ENCODE measurements at regions not wholly inside any gene's neighbourhood (a gene's known extent, or its start where the extent isn't known, plus 50 kb on each side); places are given as distances from the start of the nearest gene placed in this dataset.

DNA sequence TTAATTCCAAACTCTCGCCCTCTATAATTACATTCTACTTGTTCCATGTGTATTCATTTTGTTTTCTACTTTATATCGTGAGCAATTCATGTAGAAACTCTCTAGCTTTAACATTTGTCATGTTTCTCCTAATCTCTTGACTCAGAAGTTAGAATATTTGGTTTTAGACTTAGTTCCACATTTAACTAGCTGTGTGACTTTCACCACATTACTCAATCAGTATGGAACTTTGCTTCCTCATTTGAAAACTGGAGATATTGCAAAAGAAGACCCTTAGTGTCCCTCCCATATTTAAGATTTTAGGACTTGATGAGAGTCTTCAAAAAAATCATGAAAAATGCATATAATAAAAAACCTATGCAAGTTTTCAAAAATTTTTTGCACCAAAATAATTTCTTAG lies 447.5 kb downstream of the GXYLT1 start:
- WGBS (ENCODE audit: insufficient coverage): no CpG with 5 or more reads among the region's 2 CpGs
- no peaks in the 10 kb centered on the region for H3K4me1 ChIP-seq (ENCODE audit: control insufficient read depth, insufficient read depth, low read length)
- H3K9me3 ChIP-seq (ENCODE audit: control insufficient read depth, insufficient read depth, low read length): no peaks in the 10 kb centered on the region
- no peak for DNase-seq (ENCODE audit: low read depth in 4 of 6, low spot score in 6 of 6)
- H3K27me3 ChIP-seq (ENCODE audit: control insufficient read depth, insufficient read depth, low read length): no peaks in the 10 kb centered on the region
- H3K27ac ChIP-seq (ENCODE audit: low read depth, low read length): no peak overlapping the region
- no peaks in the 10 kb centered on the region for H3K36me3 ChIP-seq (ENCODE audit: control insufficient read depth, insufficient read depth, low read length)
- no peak overlapping the region for H3K4me3 ChIP-seq (ENCODE audit: low read depth, low read length)

DNA sequence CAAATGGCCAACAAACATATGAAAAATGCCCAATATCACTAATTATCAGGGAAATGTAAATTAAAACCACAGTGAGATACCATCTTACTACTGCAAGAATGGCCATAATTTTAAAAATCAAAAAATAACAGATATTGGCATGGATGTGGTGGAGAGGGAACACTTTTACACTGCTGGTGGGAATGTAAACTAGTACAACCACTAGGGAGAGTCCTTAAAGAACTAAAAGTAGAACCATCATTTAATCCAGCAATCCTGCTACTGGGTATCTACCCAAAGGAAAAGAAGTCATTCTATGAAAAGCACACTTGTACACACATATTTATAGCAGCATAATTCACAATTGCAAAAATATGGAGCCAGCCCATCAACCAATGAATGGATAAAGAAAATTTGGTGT lies 459.7 kb downstream of the GXYLT1 start:
- H3K4me1 ChIP-seq (ENCODE audit: control insufficient read depth, insufficient read depth, low read length): no peaks in the 10 kb centered on the region
- no peak overlapping the region for H3K27ac ChIP-seq (ENCODE audit: low read depth, low read length)
- DNase-seq (ENCODE audit: low read depth in 4 of 6, low spot score in 6 of 6): no peak
- H3K9me3 ChIP-seq (ENCODE audit: control insufficient read depth, insufficient read depth, low read length): no peaks in the 10 kb centered on the region
- H3K4me3 ChIP-seq (ENCODE audit: low read depth, low read length): no peak overlapping the region
- no peaks in the 10 kb centered on the region for H3K27me3 ChIP-seq (ENCODE audit: control insufficient read depth, insufficient read depth, low read length)
- H3K36me3 ChIP-seq (ENCODE audit: control insufficient read depth, insufficient read depth, low read length): no peaks in the 10 kb centered on the region

DNA sequence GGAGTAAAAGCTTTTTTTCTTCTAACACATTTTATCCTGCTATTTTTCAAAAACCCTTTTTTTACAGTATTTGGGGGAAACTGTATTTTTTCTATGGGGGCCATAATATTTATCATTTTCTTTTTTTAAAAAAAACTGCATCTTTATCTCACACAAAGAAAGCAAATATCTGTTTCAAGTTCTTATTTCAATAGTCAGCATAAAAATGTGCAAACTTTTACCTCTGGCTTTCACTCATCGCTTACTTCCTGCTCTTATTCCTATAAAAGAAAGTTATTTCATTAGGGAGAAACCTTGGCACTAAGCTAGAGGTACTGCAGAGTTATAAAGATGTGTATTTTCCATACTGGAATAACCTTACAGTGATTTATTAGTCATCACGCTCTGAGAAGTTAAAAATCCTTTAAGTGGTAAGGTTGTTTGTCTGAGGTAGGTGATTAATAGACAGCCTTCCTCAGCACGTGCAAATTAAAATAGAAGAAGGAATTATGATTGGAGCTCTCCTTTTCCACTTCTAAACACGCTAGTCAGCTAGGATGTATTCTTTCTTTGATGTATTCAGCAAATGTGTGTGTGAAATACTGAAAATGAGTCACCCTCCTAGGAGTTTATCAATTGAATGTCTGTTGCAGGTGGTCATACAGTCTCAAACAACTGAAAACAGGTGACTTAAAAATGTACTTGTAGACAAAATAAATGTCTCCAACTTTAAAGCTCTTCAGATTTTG lies 461.0 kb downstream of the GXYLT1 start:
- no CpG with 5 or more reads among the region's 4 CpGs for WGBS (ENCODE audit: insufficient coverage)
- DNase-seq (ENCODE audit: low read depth in 4 of 6, low spot score in 6 of 6): no peak
- no peaks in the 10 kb centered on the region for H3K4me1 ChIP-seq (ENCODE audit: control insufficient read depth, insufficient read depth, low read length)

DNA sequence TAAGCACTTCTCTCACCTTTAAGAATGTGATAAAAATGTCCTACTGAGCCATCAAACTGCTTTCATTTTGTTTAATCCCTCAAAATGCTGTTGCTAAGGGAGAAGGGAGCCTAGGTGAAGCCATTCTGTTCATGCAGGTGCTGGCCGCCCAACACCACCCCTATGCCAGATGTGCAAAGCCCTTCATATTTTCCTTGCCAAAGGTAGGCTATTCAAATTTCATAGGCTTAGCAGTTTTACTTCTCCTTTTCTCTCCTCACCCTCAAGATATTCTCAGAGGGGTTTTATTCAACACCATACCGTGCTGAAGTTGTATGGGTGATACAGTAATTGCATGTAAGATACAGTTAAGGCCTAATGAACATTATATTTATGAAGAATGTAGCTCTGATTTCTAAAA lies 461.7 kb downstream of the GXYLT1 start:
- Histone ChIP-seq H3K27me3 (ENCODE audit: control insufficient read depth, insufficient read depth, low read length) (no peaks in the 10 kb centered on the region), H3K36me3 (ENCODE audit: control insufficient read depth, insufficient read depth, low read length) (no peaks in the 10 kb centered on the region), H3K9me3 (ENCODE audit: control insufficient read depth, insufficient read depth, low read length) (no peaks in the 10 kb centered on the region), H3K27ac (ENCODE audit: low read depth, low read length) (no peak overlapping the region), H3K4me1 (ENCODE audit: control insufficient read depth, insufficient read depth, low read length) (no peaks in the 10 kb centered on the region), H3K4me3 (ENCODE audit: low read depth, low read length) (no peak overlapping the region)
- peak in 1 of 6 donors; percentile 32 for DNase-seq (ENCODE audit: low read depth in 4 of 6, low spot score in 6 of 6)
- WGBS (ENCODE audit: insufficient coverage): 80% methylated on average over 1 of the region's 2 CpGs

More for the DNA sequence above, 461.0 kb downstream of the GXYLT1 start:
- Histone ChIP-seq H3K4me3 (ENCODE audit: low read depth, low read length) (no peak overlapping the region), H3K27ac (ENCODE audit: low read depth, low read length) (no peak overlapping the region), H3K27me3 (ENCODE audit: control insufficient read depth, insufficient read depth, low read length) (no peaks in the 10 kb centered on the region), H3K36me3 (ENCODE audit: control insufficient read depth, insufficient read depth, low read length) (no peaks in the 10 kb centered on the region), H3K9me3 (ENCODE audit: control insufficient read depth, insufficient read depth, low read length) (no peaks in the 10 kb centered on the region)

DNA sequence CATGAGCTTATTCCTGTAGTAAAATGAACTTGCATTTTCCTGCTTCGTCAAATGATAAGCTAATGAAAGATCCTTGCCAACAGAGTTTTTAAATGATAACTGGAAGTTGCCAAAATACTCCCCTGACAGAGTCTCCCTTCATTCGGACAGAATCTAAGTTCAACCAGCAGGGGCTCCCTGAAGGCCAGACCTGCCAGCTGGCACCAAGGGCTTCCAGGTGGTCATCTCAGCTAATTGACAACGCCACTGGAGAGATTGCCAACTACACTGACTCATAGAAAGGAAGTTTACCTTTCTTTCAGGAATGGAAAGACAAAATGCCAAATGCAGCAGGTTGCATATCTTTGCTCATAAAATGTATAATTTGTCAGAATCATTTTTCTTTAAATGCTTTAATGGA lies 462.8 kb downstream of the GXYLT1 start:
- Histone ChIP-seq H3K27me3 (ENCODE audit: control insufficient read depth, insufficient read depth, low read length) (no peaks in the 10 kb centered on the region), H3K9me3 (ENCODE audit: control insufficient read depth, insufficient read depth, low read length) (no peaks in the 10 kb centered on the region), H3K4me1 (ENCODE audit: control insufficient read depth, insufficient read depth, low read length) (no peaks in the 10 kb centered on the region), H3K27ac (ENCODE audit: low read depth, low read length) (no peak overlapping the region), H3K4me3 (ENCODE audit: low read depth, low read length) (no peak overlapping the region), H3K36me3 (ENCODE audit: control insufficient read depth, insufficient read depth, low read length) (no peaks in the 10 kb centered on the region)
- DNase-seq (ENCODE audit: low read depth in 4 of 6, low spot score in 6 of 6): no peak
- 72% methylated on average over 2 of the region's 3 CpGs for WGBS (ENCODE audit: insufficient coverage)

DNA sequence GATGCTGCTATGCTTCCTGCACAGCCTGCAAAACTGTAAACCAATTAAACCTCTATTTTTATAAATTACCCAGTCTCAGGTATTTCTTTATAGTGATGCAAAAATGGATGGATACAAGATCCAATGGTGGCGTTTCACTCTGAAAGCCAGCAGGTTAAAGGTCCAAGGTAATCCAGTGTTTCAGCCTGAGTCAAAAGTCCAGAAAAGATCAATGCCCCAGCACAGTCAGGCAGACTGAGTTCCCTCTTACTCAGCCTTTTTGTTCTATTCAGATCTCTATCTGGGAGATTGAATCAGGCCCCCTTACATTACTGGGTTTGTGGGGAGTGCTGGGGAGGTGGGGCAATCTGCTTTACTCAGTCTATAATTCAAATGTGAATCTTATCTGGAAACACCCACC lies 464.5 kb downstream of the GXYLT1 start:
- 40% methylated on average over 1 of the region's 1 CpG for WGBS (ENCODE audit: insufficient coverage)
- DNase-seq (ENCODE audit: low read depth in 4 of 6, low spot score in 6 of 6): no peak
- Histone ChIP-seq H3K9me3 (ENCODE audit: control insufficient read depth, insufficient read depth, low read length) (no peaks in the 10 kb centered on the region), H3K27me3 (ENCODE audit: control insufficient read depth, insufficient read depth, low read length) (no peaks in the 10 kb centered on the region), H3K27ac (ENCODE audit: low read depth, low read length) (no peak overlapping the region), H3K4me1 (ENCODE audit: control insufficient read depth, insufficient read depth, low read length) (no peaks in the 10 kb centered on the region), H3K4me3 (ENCODE audit: low read depth, low read length) (no peak overlapping the region), H3K36me3 (ENCODE audit: control insufficient read depth, insufficient read depth, low read length) (no peaks in the 10 kb centered on the region)

DNA sequence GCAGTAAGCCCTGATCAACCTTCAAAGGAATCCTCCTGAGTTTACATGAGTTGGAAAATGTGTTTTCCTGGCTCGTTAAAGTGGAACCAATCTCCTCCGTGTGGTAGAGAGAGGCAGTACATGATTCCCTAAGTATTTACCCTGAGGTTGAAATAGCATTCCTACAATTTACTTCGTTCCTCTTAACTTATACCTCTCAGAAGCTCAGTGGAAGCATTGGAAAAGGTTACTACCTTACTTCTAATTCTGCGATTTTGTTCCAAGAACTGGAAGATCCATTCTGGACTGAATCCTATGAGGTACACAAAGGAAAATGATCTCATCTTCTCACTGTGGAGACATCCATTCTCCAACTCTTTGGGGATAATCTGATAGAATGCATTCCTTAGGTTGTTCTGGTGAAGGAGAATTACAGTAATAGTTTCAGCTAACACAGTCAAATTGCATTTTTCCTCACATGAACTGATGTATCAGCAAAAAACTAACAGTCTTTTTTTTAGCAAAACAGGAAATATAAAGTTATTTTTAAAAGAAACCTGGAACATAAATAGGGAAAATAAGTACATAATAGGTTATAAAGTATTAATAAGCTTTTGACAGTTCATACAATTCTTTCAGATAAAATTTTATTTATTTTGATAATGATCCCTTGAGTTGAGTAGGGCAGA lies 475.6 kb downstream of the PDZRN4 start:
- H3K9me3 ChIP-seq (ENCODE audit: control insufficient read depth, insufficient read depth, low read length): no peaks in the 10 kb centered on the region
- no peaks in the 10 kb centered on the region for H3K4me1 ChIP-seq (ENCODE audit: control insufficient read depth, insufficient read depth, low read length)
- peak in 3 of 6 donors; percentile 7 to 40 (median 34) for DNase-seq (ENCODE audit: low read depth in 4 of 6, low spot score in 6 of 6)
- no peak overlapping the region for H3K4me3 ChIP-seq (ENCODE audit: low read depth, low read length)
- no CpG with 5 or more reads among the region's 4 CpGs for WGBS (ENCODE audit: insufficient coverage)
- H3K27ac ChIP-seq (ENCODE audit: low read depth, low read length): no peak overlapping the region
- H3K36me3 ChIP-seq (ENCODE audit: control insufficient read depth, insufficient read depth, low read length): no peaks in the 10 kb centered on the region
- H3K27me3 ChIP-seq (ENCODE audit: control insufficient read depth, insufficient read depth, low read length): no peaks in the 10 kb centered on the region

DNA sequence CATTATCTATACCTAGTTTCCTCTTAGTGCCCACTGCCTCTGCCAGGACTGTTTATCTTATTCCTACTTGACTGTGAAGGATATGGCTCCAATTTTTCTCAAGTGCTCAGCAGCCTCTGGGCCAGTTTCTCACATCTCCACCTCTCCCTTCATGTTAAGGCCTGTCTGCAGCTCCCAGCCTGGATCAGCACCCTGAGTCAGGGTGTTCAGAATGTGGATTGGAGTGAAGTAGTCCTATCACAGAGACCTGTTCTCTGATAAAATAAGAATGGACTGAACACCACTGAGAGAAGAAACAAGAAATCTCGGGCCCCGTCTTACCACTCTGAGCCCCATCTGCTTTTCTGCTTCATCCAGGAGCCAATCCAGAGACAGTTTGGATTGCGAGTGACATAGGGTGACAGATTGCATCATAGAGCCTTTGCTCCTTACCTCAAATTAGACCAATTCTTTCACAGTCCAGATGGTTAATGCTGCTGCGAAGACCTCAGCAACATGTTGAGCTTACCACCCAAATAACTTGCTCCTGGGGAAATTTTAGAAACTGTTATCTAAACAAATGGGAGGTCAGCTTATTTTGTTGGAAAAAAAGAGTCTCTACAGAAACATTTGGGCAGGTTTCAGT lies 473.1 kb downstream of the PDZRN4 start:
- WGBS (ENCODE audit: insufficient coverage): 87% methylated on average over 3 of the region's 4 CpGs
- H3K9me3 ChIP-seq (ENCODE audit: control insufficient read depth, insufficient read depth, low read length): no peaks in the 10 kb centered on the region
- peak in 2 of 6 donors; percentile 45 to 59 for DNase-seq (ENCODE audit: low read depth in 4 of 6, low spot score in 6 of 6)

DNA sequence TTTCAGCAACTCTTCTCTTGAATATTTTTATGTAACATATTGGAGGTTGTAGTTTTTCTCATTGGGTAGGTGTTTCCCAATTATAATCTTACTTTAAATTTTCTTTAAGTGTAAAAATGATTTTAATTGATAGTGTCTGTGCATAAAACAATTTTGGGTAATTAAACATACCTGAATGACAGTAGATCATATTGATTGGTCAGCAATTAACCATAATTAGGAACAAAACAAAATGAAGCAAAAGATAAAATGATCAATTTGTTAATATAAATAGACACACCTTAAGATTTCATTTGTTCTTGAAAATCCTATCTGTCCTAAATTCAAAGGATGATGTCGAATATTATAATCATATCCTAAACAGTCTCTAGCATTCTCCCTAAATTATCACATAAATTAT lies 468.3 kb downstream of the PDZRN4 start:
- Histone ChIP-seq H3K27ac (ENCODE audit: low read depth, low read length) (no peak overlapping the region), H3K36me3 (ENCODE audit: control insufficient read depth, insufficient read depth, low read length) (no peaks in the 10 kb centered on the region), H3K4me1 (ENCODE audit: control insufficient read depth, insufficient read depth, low read length) (no peaks in the 10 kb centered on the region), H3K27me3 (ENCODE audit: control insufficient read depth, insufficient read depth, low read length) (no peaks in the 10 kb centered on the region), H3K9me3 (ENCODE audit: control insufficient read depth, insufficient read depth, low read length) (no peaks in the 10 kb centered on the region), H3K4me3 (ENCODE audit: low read depth, low read length) (no peak overlapping the region)
- no peak for DNase-seq (ENCODE audit: low read depth in 4 of 6, low spot score in 6 of 6)
- no CpG with 5 or more reads among the region's 1 CpG for WGBS (ENCODE audit: insufficient coverage)

More for the DNA sequence above, 473.1 kb downstream of the PDZRN4 start:
- no peaks in the 10 kb centered on the region for H3K36me3 ChIP-seq (ENCODE audit: control insufficient read depth, insufficient read depth, low read length)
- H3K27me3 ChIP-seq (ENCODE audit: control insufficient read depth, insufficient read depth, low read length): no peaks in the 10 kb centered on the region
- H3K4me1 ChIP-seq (ENCODE audit: control insufficient read depth, insufficient read depth, low read length): no peaks in the 10 kb centered on the region
- H3K4me3 ChIP-seq (ENCODE audit: low read depth, low read length): no peak overlapping the region
- H3K27ac ChIP-seq (ENCODE audit: low read depth, low read length): no peak overlapping the region

Measured in spinal cord (tissue), 9 donors.